GM18498 (cell line): ENCODE measurements at regions not wholly inside any gene's neighbourhood (a gene's known extent, or its start where the extent isn't known, plus 50 kb on each side); places are given as distances from the start of the nearest gene placed in this dataset.
"Not testable (repeated sequence)": the region's sequence is repeated elsewhere in the genome, so short reads cannot be mapped to it uniquely, and the experiment has no call there.

Experiments used
- ATAC-seq: cut with Tn5 transposase; IDR thresholded peaks from one replicate; pipeline ENCODE4 v1.9.1; 2021; ENCODE audit warnings: mild to moderate bottlenecking, moderate library complexity; ENCODE audit not compliant: unreplicated experiment

GRCh38 chr4:138113819-138114400 is 128.2 kb downstream of the SLC7A11 start:
- peak; percentile 15 for ATAC-seq

DNA sequence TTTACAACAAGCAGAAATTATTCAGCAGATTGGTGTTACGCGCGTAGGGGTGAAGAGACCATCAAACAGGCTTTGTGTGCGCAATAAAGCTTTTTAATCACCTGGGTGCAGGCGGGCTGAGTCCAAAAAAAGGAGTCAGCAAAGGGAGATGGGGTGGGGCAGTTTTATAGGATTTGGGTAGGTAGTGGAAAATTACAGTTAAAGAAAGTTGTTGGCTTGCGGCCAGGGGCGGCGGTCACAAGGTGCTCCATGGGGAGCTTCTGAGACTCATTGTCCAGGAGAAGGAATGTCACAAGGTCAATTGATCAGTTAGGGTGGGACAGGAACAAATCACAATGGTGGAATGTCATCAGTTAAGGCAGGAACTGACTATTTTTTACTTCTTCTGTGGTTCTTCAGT is 129.3 kb downstream of the SLC7A11 start:
- ATAC-seq = not testable (repeated sequence)

GRCh38 chr4:138112389-138112788 is 129.8 kb downstream of the SLC7A11 start:
- ATAC-seq = no peak

GRCh38 chr4:138111462-138112000 is 130.6 kb downstream of the SLC7A11 start:
- ATAC-seq = no peak

DNA sequence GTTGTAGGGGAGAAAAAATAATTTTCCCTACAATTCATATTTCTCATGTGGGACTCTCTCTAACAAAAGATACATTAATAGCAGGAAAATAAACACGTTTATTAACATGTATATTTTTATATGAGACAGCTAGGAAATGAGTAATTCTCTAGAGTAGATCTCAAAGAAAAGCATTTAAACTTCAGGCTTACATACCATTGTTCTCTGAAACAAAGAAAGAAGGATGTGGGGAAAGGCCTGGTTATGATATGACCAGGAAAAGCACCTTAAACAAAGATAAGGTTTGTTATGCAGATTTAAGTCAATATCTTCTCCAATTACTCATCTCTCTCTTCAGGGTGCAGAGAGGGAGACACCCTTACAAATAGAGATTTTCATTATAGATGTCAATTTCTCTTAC is 131.3 kb downstream of the SLC7A11 start:
- ATAC-seq = no peak

GRCh38 chr4:138107023-138107422 is 135.1 kb downstream of the SLC7A11 start:
- ATAC-seq = no peak

GRCh38 chr4:138105331-138105730 is 136.8 kb downstream of the SLC7A11 start:
- ATAC-seq = no peak

- no peak for ATAC-seq
Observed at GRCh38 chr4:138104284-138104680, 137.9 kb downstream of the SLC7A11 start.

- no peak for ATAC-seq
Observed at GRCh38 chr4:138103597-138104283, 138.4 kb downstream of the SLC7A11 start.

- ATAC-seq = no peak
Observed at GRCh38 chr4:138099385-138099784, 142.8 kb downstream of the SLC7A11 start.

- ATAC-seq = no peak
Observed at GRCh38 chr4:138097912-138098600, 144.1 kb downstream of the SLC7A11 start.

- no peak for ATAC-seq
Observed at GRCh38 chr4:138096384-138097062, 145.6 kb downstream of the SLC7A11 start.

- no peak for ATAC-seq
Observed at GRCh38 chr4:138095378-138095777, 146.8 kb downstream of the SLC7A11 start.

DNA sequence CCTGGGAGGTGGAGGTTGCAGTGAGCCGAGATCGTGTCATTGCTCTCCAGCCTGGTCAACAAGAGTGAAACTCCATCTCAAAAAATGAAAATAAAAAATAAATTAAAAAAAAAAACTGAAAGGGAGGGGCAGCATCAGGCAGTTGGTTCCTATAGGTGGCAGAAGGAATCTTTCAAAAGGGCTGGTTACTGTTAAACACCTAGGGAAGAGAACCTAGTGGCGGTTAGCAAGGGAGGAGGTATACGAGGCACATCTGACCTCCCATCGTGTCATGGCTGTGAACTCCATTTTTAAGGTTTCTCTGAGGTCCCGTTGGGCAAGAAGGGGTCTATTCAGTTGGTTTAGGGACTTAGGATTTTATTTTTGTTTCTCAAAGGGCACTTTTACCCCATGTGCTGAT is 150.1 kb downstream of the SLC7A11 start:
- no peak for ATAC-seq

- no peak for ATAC-seq
Observed at GRCh38 chr4:138090918-138091676, 151.1 kb downstream of the SLC7A11 start.

- peak; percentile 92 for ATAC-seq
Observed at GRCh38 chr4:138090150-138090917, 151.8 kb downstream of the SLC7A11 start.

GRCh38 chr4:138088449-138089208 is 153.5 kb downstream of the SLC7A11 start:
- ATAC-seq = no peak

GRCh38 chr4:138087066-138087719 is 155.0 kb downstream of the SLC7A11 start:
- ATAC-seq = no peak

DNA sequence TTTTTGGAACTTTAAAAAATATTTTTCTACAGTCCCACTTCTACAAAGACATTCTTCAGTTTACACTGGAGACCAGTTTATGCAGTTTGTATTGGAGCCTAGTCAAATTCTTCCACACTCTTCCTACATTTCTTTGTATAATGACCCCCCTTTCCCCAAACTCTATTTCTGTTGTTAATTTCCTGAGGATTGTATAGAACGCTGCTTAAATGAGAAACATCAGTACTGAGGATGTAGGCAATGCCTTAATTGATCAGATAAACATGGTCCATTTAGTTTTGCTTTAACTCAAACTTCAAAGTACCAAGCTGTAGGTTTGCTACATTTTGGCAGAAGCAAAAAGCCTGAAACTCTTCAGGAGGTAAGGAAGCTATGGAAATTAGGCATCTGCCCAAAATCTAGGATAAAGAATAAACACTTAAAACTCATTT is 155.5 kb downstream of the SLC7A11 start:
- no peak for ATAC-seq
